Lower leg skin (tissue), 3 donors: ENCODE measurements at regions not wholly inside any gene's neighbourhood (a gene's known extent, or its start where the extent isn't known, plus 50 kb on each side); places are given as distances from the start of the nearest gene placed in this dataset.

ENCODE experiments used
- CTCF ChIP-seq, 3 donors: fragments of 450-650 bp; IDR thresholded peaks; one replicate each; pipeline ENCODE4 v1.5.1; 2016; ENCODE audit warnings: antibody characterized with exemption in 3 of 3, mild to moderate bottlenecking in 3 of 3, moderate library complexity in 2 of 3
- POLR2A ChIP-seq, 2 donors: fragments of 450-650 bp; IDR thresholded peaks; one replicate each; pipeline ENCODE4 v1.6.1; 2016 to 2017; ENCODE audit warnings: antibody characterized with exemption in 2 of 2, mild to moderate bottlenecking in 1 of 2, moderate library complexity in 1 of 2

DNA sequence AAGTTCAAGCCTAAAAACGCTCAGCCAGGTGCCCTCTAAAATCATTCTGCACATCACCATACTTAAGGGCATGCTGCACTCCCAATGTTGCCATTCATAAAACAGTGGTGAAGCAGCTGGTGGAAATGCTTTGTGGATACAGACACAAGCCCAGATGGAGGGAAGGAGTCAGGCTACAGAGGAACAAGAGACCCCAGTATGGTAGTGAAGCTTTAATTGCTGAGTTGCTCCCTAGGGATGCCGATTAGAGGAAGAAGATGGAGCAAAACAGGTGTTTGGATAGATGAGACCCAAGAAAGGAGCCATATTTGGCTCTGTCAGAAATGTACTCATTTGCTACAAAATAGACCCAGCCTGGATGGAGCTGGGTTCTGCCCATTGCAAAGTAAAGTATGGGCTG lies 230.5 kb downstream of the NSG2 start:
- no peak for TF ChIP-seq CTCF (IDR thresholded peaks at IDR 0.05)
- no peak for TF ChIP-seq POLR2A (IDR thresholded peaks at IDR 0.05)
